SK-N-SH (cell line): ENCODE measurements at regions not wholly inside any gene's neighbourhood (a gene's known extent, or its start where the extent isn't known, plus 50 kb on each side); places are given as distances from the start of the nearest gene placed in this dataset.

Experiments
- CTCF ChIA-PET: fragments of 300-600, 350-600 bp; formaldehyde crosslinking; extraction: SDS; loops from one replicate; lab custom pipeline; 2021; lab: Yijun Ruan, JAX
- POLR2A ChIA-PET: fragments of 350-600 bp; sonication (Branson Sonifier 250); formaldehyde crosslinking; extraction: SDS; loops from one replicate; lab custom pipeline; 2020; ENCODE audit warnings: antibody characterized with exemption, inconsistent platforms; lab: Yijun Ruan, JAX
- DNase-seq: peaks from one replicate; pipeline ENCODE4 v3.0.0; 2012
- H2AFZ ChIP-seq: fragments of 200-600 bp; sonication (generic); 2 replicates; pipeline ENCODE4 v1.8.1; 2016; ENCODE audit warnings: antibody characterized with exemption, mild to moderate bottlenecking, low read depth
- H3F3A ChIP-seq: fragments of 200-600 bp; sonication (generic); replicated peaks from 2 replicates; pipeline ENCODE3; 2016; ENCODE audit warnings: antibody characterized with exemption, mild to moderate bottlenecking; ENCODE audit not compliant: insufficient read depth
- H3K27ac ChIP-seq, 2 experiments: fragments of 200-500 bp in 1 of 2; fragments of 200-600 bp in 1 of 2; sonication (Bioruptor generic) in 1 of 2; sonication (generic), shearing (Covaris generic) in 1 of 2; 2 replicates each; pipeline versions ENCODE4 v1.5.1 to v1.6.1; 2014 to 2016; ENCODE audit warnings: low read depth in 2 of 2, inconsistent platforms in 1 of 2, low read length in 1 of 2, mild to moderate bottlenecking in 1 of 2, mixed read lengths in 1 of 2
- H3K27me3 ChIP-seq: fragments of 200-600 bp; sonication (generic), shearing (Covaris generic); 2 replicates; pipeline ENCODE4 v1.6.1; 2016; ENCODE audit warnings: mixed run types; ENCODE audit not compliant: insufficient read depth
- H3K36me3 ChIP-seq, 2 experiments: fragments of 200-500 bp in 1 of 2; fragments of 200-600 bp in 1 of 2; sonication (Bioruptor generic) in 1 of 2; sonication (generic) in 1 of 2; replicated peaks in 1 of 2; 2 replicates each; pipeline versions ENCODE3 to v1.5.1; 2014 to 2016; ENCODE audit warnings: low read length in 1 of 2, mild to moderate bottlenecking in 1 of 2; ENCODE audit not compliant: insufficient read depth in 2 of 2, control insufficient read depth in 1 of 2
- H3K4me1 ChIP-seq, 2 experiments: fragments of 200-500 bp in 1 of 2; fragments of 200-600 bp in 1 of 2; sonication (Bioruptor generic) in 1 of 2; sonication (generic), shearing (Covaris generic) in 1 of 2; 2 replicates each; pipeline versions ENCODE4 v1.5.1 to v1.6.1; 2014 to 2016; ENCODE audit warnings: low read depth in 1 of 2, low read length in 1 of 2, mixed run types in 1 of 2; ENCODE audit not compliant: insufficient read depth in 2 of 2, control insufficient read depth in 1 of 2
- H3K4me2 ChIP-seq: fragments of 200-600 bp; sonication (generic), shearing (Covaris generic); 2 replicates; pipeline ENCODE4 v1.6.1; 2017; ENCODE audit warnings: mixed run types
- H3K4me3 ChIP-seq, 2 experiments: fragments of 200-500 bp in 1 of 2; fragments of 200-600 bp in 1 of 2; sonication (Bioruptor generic) in 1 of 2; sonication (generic), shearing (Covaris generic) in 1 of 2; 2 replicates each; pipeline versions ENCODE4 v1.5.1 to v1.8.1; 2014 to 2016; ENCODE audit warnings: low read depth in 2 of 2, inconsistent platforms in 1 of 2, low read length in 1 of 2, mild to moderate bottlenecking in 1 of 2, mixed read lengths in 1 of 2, moderate library complexity in 1 of 2
- H3K79me2 ChIP-seq: fragments of 200-600 bp; sonication (generic); 2 replicates; pipeline ENCODE4 v1.8.1; 2017; ENCODE audit warnings: mild to moderate bottlenecking; ENCODE audit not compliant: insufficient read depth
- H3K9ac ChIP-seq: fragments of 200-600 bp; sonication (generic); 2 replicates; pipeline ENCODE4 v1.6.1; 2017; ENCODE audit warnings: mixed run types
- H3K9me2 ChIP-seq: fragments of 200-600 bp; sonication (generic); 2 replicates; pipeline ENCODE4 v1.6.1; 2017; ENCODE audit warnings: mixed run types
- H3K9me3 ChIP-seq: fragments of 200-600 bp; sonication (generic); 2 replicates; pipeline ENCODE4 v1.6.1; 2017; ENCODE audit warnings: mixed run types, mild to moderate bottlenecking, moderate library complexity
- H4K20me1 ChIP-seq: fragments of 200-600 bp; sonication (generic); 2 replicates; pipeline ENCODE4 v1.6.1; 2017; ENCODE audit warnings: mild to moderate bottlenecking, mixed run types; ENCODE audit not compliant: insufficient read depth
- CHD2 ChIP-seq: fragments of 150-350 bp; IDR thresholded peaks from 2 replicates; pipeline ENCODE4 v1.6.1; 2018; ENCODE audit warnings: low read length; ENCODE audit not compliant: partially characterized antibody
- FOXM1 ChIP-seq: IDR thresholded peaks from 2 replicates; pipeline ENCODE4 v1.4.0; 2012; ENCODE audit warnings: low read depth, mild to moderate bottlenecking
- RAD21 ChIP-seq: IDR thresholded peaks from 2 replicates; pipeline ENCODE4 v1.6.1; 2012; ENCODE audit warnings: mild to moderate bottlenecking, low read length
- REST ChIP-seq: IDR thresholded peaks from 2 replicates; pipeline ENCODE4 v1.6.1; 2012; ENCODE audit warnings: mild to moderate bottlenecking, low read depth, low read length, moderate library complexity
- TEAD4 ChIP-seq: IDR thresholded peaks from 2 replicates; pipeline ENCODE4 v1.4.0; 2012; ENCODE audit warnings: mild to moderate bottlenecking, borderline replicate concordance; ENCODE audit not compliant: insufficient read depth
- ZBTB33 ChIP-seq: IDR thresholded peaks from 2 replicates; pipeline ENCODE4 v1.4.0; 2012; ENCODE audit warnings: low read depth, borderline replicate concordance
- WGBS: methylation state at CpG from one replicate; pipeline ENCODE4 v1.1.6; 2017; ENCODE audit warnings: low lambda C conversion rate; 5-methylcytosine and 5-hydroxymethylcytosine counted together

GRCh38 chr13:50125554-50126262, 110.5 kb downstream of the KCNRG start (continued):
- TF ChIP-seq ZBTB33: no peak
- TF ChIP-seq FOXM1: no peak
- no peak for TF ChIP-seq REST
- peak; percentile 58 for TF ChIP-seq CHD2

- Histone ChIP-seq H3K4me1 (peaks cover 6 to 14% of the 10 kb centered on the region in 2 experiments; a peak in 3 of 4 replicates), H3K9me3 (no peaks in the 10 kb centered on the region), H2AFZ (peak overlapping the region; percentile 79), H3K9ac (peak overlapping the region; percentile 80), H3K4me2 (peak overlapping the region; percentile 97), H3K4me3 (peak overlapping the region; percentile 81 to 90), H4K20me1 (no peaks in the 10 kb centered on the region), H3K79me2 (peaks cover 17% of the 10 kb centered on the region), H3F3A (peaks cover 13% of the 10 kb centered on the region), H3K27me3 (no peaks in the 10 kb centered on the region), H3K27ac (peak overlapping the region; percentile 94 to 96), H3K9me2 (no peaks in the 10 kb centered on the region), H3K36me3 (no peaks in the 10 kb centered on the region)
- TF ChIP-seq RAD21 (no peak), TEAD4 (0 out of 2 replicates have a peak, but pooled peaks have one; percentile 4)
- DNase-seq: no peak
- ChIA-PET CTCF (interaction anchor here (1.3 to 3.3 kb wide), 8 partner anchors 9 to 785 kb away, joined by 3 to 18 read pairs (median 6); partner anchors contain the start of gene SPRYD7), POLR2A (interaction anchor here (0.8 to 2.6 kb wide), 4 partner anchors 42 to 129 kb away, joined by 5 to 14 read pairs (median 8); partner anchors contain the start of gene TRIM13)
- 69% methylated on average over 25 of the region's 28 CpGs for WGBS
These were observed 111.2 kb downstream of the KCNRG start for GRCh38 chr13:50126263-50126992.
